Stimulated activated CD8-positive, alpha-beta memory T cell treated with anti-CD3 and anti-CD28 coated beads, Interleukin-7, amount 100 ng/mL, for 4 hours (primary cell): ENCODE measurements at regions not wholly inside any gene's neighbourhood (a gene's known extent, or its start where the extent isn't known, plus 50 kb on each side); places are given as distances from the start of the nearest gene placed in this dataset.

ENCODE experiments used
- DNase-seq, 2 donors: peaks; one replicate each; pipeline ENCODE4 v3.0.0-alpha.2; 2020; ENCODE audit warnings: low read depth in 2 of 2

DNA sequence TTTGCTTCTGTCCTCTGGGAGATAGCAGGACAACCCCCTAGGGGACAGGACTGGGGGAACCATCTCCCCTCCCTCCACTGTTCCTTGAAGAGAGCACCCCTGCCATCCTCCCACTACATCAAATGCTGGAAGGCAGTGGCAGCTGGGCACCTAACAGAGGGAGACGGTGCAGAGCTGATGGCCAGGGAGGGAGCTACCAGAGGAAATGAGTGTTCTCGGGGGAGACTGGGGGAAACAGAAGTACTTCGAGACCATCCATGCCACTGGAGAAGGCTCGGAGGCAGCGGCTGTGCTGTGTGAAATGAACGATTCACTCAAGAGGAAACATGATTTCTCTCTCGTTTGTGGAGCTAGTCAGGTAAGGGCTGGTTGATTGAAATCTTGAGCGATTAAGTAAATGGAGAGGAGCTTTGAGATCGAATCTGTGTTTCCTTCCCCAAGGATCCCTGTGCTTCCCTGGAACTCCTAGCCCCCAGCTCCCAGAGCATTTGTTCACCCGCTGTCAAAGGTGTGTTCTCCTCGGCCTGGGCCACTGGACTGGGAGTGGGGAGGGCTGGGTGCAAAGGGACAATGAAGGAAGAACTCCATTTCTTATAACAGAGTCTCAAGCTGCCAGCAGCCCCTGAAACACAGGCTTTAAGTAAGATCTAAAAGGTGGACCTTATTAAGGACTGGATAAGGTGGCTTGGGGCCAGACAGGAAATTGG is 261.3 kb upstream of the MOCS1 start:
- DNase-seq: no peak

DNA sequence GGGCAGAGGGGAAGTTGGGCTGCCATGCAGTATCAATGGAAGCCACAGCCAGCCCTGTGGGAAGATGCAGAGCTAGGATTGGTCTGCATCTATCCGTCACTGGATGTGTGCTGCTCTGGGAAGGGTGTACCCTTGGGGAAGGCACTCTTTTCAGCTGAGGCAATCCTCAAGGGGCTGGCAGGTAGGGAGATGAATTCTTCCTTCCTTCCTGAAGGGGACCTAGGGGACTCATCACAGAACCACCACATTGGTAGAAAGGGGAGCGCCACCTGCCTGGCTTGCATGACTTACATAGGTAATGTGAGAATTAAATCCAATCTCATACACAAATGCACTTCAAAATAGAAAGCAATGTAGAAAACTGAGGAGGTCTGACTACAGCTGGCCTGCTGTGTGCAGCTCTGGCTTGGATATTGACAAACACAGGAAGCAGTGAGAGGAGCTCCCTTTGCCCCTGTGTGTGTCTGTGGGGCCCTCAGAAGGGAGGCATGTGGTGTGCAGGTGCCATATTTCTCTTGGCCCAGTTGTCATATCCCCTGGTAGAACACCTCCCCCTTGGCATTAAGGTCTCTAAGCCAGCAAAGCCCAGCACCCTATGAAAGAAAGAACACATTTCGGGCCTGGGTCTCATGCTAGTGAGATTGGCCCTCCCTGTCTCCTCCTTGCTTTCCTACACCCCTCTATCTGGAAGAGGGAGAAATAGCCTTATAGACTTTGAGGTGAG is 260.3 kb upstream of the MOCS1 start:
- DNase-seq: no peak

DNA sequence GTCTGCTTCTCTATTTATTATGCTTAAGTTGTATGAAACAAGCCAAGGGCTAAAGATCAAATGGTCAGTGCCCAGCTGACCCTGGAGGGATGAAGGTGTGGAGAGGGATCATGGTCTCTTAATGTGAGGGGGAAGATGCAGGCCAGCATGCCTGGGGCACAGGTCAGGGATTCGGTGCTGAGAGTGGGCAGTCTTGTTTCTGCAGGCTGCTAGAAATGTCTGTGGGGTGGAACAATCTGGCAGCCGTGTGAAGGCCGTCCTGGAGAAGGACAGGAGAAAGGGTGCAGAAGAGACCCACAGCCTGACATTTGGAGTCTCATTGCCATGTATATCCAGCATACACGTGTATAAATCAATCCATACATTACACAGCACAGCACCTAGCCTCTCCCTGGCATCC is 258.3 kb upstream of the MOCS1 start:
- DNase-seq: no peak

DNA sequence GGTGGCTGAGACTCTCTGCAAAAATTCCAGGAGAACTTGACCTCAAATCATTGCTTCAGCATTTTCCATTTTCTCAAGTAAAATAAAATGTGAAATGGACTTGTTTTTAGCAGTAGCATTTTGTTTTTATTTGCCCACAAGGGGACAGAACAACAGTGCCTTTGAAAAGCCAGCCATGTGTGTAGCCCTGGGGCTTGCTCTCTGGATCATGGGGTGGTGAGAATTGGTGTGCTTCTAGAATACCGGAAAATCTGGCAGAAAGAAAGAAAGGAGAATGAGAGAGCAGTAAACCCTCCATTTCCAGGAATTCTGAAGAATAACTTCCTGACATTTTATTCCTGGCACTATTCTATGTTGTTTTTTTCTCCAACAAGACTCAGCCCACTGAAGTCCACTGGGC is 254.7 kb upstream of the MOCS1 start:
- no peak for DNase-seq

DNA sequence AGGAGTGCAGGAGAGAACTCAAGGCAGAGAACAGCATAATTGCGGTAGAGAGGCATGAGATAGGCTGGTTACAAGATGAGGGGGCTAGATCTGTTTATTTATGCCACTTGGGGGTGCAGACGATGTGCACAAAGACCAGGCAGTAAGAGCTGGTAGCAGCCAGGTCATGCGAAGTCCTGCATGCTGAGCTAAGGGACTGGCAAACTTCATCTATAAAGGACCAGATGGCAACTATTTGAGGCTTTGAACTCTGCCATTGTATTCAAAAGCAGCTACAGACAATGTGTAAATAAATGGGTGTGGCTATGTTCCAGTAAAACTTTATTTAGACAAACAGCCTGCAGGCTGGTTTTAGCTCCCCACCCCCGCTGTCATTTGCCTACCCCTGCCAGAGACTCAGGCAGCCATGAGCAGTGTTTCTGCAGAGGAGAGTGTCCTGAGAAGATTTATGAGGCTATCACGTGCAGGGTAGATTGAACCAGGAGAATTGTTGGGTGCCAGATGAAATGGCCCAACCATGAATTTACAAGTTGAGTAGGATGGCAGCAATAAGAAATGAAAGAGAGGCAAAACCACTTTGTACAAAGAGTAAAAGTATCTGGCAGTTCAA is 253.4 kb upstream of the MOCS1 start:
- no peak for DNase-seq

DNA sequence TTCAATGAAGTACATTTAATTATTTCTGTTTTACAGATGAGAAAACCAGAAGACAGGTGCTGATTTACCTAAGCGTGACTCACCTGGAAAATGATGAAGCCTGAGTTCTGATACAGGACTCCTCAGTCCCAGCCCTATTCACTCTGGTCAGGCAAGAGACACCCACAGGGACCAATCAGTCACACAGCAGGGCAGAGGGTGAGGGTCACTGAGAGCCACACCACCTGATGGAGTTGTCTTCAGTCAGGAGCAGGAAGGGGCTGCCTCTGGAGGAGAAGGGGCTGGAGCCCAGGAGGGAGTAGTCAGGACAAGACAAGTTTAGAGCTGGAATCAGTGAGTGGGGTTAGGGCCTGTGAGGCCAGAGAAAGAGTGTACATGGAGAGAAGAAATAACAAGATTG is 251.2 kb upstream of the MOCS1 start:
- DNase-seq: no peak

DNA sequence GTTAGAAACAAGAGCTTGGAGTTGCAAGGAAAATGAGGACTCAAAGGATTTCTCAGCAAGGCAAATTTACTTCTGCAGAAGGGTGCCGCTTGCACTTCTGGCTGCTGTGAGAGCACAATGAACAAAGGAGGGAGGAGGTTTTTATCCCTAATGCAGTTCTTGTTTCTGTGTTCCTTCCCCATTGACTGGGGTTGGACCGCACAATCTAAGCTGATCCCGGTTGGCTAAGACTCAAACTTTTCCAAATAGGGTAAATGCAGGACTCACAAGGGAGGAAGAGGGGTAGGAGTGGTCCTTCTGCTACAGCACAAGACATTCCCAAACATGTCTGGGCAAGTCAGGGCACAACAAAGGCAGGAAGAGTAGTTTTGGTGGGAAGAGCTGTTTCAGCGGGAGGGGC is 249.6 kb upstream of the MOCS1 start:
- no peak for DNase-seq

DNA sequence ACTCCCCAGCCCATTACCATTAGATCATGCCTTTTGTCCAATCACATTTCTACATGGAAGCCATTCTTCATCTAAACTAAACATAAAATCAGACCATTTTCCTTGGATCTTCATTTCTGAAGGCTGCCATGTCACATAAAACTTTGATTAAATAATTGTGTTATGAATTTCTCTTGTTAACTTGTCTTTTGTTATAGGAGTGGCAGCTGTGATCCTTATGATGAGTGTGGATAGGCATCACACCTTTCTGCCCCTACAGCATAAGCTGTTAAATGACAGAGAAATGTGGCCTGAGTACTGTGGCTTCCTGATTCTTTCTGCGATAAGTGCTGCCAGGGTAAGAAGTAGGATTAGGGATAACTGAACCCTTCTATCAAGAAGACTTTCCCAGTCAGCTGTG is 247.1 kb upstream of the MOCS1 start:
- DNase-seq: no peak

DNA sequence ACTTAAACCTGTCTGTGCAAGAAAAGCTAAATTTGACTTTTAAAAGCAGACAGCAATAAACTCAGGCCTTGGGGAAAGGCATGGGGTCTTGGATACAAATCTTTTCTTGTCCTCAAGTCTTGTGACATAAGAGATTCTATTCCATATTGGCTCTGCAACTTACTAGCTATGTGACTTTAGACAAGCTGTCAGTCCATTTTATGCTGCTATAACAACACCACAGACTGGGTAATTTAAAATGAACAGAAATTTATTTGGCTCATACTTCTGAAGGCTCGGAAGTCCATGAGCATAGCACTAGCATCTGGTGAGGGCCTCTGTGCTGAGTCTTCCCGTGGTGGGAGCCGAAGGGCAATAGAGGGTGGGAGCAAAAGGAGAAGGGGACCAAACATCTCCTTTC is 246.0 kb upstream of the MOCS1 start:
- DNase-seq: no peak

DNA sequence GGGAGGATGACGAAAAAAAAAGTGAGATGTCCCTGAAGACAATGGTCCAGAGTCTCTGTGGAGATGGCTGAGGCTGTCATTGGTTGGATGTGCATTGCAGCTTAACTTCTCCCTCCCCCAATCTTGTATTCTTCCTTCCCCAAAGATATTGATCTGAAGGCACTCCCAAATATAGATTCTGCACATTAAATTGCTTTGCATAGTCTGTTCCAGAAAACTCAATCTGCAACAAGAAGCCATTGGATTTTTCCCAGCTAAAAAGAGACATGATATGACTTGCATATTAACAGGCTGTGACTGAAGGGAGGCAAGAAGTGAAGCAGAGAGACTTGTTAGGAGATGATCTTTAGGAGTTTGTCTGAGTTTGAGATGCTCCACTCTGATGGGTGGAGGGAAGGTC is 245.2 kb upstream of the MOCS1 start:
- DNase-seq: no peak

DNA sequence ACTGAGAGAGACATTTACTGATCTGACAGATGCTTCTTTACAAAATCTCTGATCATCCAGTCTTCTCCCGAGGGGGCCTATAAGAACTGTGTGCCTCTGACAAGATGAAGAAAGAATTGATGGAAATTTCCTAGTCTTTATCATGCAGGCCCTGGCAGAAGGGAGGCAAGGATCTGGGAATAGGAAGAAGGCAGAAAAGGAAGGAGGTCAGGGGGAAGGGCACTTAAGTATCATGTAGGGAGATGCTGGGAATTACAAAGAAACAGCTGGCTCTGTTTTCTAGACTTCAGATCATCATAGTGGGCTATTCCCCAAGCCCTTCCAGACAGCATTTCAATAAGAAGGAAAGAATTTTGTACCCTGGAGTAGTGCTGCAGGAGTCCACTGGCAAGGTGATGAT is 243.3 kb upstream of the MOCS1 start:
- no peak for DNase-seq

DNA sequence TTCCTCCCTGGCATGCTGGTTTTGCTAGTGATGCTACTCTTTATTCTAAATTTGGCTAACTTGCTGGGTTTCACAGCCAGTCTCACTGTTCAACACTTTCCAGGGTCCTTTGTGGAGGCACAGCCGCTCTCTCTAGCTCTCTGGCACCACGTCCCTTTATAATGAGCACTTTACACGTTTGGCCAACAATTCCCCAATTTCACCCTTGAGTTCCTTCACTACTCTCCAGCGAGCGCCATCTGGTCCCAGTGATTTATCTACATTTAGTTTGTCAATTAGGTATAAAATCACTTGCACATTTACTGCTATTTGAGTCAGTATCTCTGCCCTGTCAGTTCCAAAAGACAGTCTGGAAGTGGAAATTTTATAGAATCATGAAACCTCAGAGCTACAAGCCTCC is 241.9 kb upstream of the MOCS1 start:
- DNase-seq: no peak

DNA sequence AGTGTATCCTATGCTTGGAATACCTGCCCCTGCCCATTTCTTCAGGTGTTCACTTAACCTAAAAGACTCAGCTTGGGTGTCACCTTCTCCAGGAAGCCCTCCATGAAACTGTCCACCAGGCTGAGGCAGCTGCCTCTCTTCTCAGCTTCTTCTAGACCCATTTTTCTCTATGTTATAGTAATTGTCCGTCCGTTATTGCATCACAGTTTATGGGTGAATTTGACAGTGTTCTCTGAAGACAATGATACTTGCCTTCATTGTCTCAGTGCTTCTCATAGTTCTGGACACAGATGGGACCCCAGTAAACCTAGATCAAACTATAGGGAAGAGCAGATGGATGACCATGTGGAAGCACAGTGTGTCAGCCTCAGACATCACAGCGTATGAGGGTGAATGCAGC is 238.0 kb upstream of the MOCS1 start:
- no peak for DNase-seq

DNA sequence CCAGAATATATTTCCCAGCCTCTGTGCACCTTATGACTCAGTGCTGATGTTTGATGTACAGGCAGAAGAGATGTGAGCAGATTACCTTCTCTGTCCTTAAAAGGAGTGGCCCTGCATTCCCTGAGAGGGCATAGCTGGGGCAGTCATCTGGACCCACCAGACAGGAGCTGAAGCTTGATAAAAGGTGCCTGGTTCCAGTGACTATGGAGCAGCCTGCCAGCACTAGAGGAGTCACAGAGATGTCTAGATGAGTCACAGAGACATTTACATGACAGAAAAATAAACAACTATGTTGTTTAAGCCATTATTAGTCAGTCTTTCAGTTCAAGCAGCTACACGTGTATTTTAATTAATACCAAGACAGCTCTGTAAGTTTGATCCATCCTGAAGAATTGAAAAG is 237.1 kb upstream of the MOCS1 start:
- DNase-seq: no peak

DNA sequence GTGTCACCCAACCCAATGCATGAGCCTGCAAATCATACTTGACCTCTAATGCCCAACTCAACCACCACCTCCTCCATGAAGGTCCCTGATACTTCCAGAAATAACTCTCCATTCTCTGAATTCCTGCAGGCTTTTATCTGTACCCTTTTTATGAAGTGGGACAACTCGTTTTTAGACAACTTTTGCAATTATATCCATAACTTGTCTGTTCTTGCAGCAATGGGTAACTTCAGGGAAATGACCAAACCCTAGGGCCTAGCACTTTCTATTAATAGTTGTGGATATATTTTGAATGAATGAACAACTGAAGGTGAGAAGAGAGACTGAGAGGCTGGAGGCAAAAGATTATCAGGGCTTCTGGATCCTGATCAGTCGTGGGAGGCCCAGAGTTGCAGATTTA is 236.6 kb upstream of the MOCS1 start:
- DNase-seq: no peak

DNA sequence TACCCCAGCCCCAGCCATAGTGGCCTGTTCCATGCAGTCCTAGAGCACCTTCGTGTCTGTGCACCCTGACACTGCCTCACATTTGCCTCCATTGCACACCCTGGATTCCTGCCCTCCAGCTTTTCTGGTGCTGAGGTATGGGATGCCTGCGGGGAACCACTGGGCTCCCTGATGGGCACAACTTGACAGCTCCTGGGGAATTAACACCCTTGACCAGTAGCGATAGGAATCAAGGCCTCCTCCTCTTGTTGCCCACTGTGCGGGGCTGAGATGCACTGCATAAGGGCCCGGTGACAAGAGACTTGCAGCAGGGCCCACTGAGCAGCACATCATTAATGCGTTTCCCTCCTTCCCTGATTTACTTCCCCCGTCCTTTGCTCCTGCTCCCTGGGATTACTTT is 235.6 kb upstream of the MOCS1 start:
- DNase-seq: no peak

DNA sequence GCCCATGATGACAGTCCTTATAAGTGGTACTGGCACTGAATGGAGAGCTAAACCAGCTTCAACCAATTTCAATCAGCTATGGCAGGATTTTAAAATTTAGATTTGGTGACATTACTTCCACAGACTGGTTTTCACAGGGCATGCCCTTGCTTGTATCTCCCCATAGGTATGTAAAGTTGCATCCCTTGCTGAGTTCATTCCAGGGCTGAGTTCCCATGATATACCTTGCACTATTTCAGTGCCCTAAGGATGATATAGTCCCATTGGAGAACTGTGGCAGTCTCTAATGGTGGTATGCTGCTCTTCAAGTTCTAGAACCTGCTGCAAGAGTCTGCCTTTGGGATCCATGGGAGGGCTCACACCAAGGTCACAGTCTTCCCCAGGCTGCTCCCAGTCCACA is 232.7 kb upstream of the MOCS1 start:
- no peak for DNase-seq

DNA sequence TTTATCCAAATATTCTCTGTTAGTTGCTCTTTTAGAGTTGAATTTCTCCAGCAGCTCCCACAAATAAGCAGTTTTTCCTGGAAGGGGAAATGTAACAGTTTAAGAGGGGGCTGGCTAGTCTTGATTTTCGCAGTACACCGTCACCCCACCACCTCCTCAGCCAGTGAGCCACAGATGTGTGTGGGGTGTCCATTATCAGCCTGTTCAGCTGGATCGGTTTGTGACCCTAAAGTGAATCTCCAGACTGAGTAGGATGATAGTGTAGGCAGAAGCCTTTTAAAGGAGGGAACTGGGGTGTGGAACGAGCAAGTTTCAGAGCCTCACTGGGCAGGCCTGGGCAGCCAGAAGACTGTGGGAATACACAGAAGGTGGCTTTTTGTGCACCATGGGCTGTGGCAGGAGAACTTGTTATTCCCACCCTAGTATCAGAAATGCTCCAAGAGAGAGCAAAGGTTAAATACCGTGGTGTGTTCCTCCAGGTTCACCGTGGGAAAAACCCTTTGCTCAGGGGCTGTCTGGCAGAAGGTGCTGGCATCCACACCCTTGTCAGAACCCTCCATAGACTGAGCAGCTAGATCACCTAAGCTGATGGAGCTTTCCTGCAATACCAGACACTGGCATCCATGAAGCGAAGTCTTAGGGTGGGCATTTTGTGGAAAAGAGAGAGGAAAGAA is 230.9 kb upstream of the MOCS1 start:
- no peak for DNase-seq

DNA sequence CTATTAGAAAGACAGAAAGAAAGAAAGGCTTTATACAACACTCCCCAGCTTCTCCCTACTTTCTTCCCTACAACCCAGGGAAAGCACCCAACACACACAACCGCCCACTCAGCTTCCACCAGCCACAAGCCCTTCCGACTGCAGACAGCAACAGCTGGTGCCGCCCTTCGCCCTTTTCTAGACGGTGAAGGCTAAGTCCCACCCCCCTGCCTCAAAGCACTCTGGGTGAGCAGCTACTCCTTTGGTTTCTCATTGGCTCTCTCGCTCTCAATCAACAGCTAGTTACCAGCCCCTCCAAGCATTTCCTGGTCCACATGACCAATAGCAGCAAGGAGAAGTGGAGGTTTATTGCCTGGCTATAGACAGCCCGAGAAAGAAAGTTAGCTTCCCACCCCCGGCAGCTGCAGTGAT is 230.1 kb upstream of the MOCS1 start:
- DNase-seq: no peak

DNA sequence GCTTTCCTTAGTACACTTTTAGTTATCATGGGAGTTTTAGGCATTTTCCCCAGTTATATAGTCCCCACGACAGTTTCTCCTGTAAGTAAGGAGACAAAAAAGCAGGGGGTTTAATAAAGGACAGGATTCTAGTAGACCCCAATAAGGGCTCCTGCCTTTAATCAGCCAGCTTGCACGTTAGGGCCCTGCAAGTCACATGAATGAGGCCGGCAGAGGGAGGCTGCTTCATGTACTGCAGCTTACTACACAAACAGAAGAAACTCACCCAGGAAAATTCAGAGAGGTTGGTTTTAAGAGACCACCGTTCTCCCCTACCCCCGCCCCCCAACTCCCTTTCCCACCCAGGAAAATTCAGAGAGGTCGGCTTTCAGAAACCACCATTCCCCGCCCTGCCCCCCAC is 229.7 kb upstream of the MOCS1 start:
- no peak for DNase-seq

DNA sequence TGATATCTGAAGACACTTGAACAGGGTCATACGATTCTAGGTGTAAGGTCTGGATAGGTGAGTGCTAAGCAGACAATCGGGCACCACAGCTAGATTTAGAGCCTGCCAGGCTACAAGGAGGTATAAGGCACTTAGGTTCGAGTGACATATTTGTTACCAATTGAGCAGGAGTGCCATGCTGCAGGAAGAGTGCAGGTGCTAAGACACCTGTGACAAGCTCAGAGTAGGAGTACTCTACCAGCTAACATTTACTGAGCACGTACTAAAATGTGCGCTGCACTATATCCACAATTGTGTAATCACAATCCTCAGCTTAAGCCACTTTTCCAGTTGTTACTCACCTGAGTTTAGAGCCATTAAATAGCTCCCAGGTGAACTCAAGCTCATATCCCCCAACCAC is 227.8 kb upstream of the MOCS1 start:
- DNase-seq: no peak

DNA sequence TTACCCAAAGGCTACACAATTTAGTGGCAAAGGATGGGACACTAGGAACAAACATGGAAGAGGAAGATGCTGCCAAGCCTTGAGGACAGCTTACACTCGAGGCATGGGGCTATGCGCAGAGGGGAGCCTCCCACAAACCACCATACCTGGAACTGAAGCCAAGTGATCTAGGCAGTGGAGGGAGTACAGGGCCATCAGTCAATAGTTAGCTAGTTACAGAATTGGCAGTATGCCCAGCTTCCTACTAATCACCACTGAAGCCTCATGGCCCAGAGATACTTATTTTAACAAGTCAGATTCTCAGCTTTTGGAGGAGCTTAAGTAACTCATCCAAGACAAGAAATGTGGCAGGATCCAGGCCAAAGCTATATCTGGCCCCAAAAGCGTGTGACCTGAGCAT is 226.6 kb upstream of the MOCS1 start:
- no peak for DNase-seq

DNA sequence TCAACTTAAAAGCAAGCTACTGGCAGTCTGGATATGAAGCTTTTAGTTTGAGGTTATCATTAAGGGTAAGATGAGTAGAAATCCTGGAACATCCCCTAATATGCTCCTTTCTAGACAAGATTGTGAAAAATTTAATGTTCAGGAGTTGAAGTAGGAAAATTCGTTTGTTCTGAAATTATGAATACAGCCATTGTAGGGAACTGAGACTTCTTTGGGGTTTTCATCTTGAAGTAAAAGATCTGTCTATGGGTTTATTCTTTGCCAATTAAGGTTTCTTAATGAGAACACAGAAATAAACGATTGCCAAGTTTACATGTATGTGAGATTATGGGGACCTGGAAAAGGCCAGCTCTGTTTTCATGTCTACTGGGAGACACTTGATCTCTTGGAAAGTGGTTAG is 225.6 kb upstream of the MOCS1 start:
- no peak for DNase-seq
